WTC11 (cell line): ENCODE measurements at regions not wholly inside any gene's neighbourhood (a gene's known extent, or its start where the extent isn't known, plus 50 kb on each side); places are given as distances from the start of the nearest gene placed in this dataset.

Experiments used
- ATAC-seq: fragments of 200-7000 bp; cut with Tn5 transposase; 2 replicates; pipeline ENCODE4 v1.10.0; 2021; ENCODE audit warnings: mild to moderate bottlenecking, moderate library complexity
- CTCF ChIA-PET: fragments of 300-600 bp; sonication (Branson Sonifier 250); formaldehyde crosslinking; loops from one replicate; lab custom pipeline; 2021; ENCODE audit warnings: antibody characterized with exemption; lab: Charles Lee
- POLR2A ChIA-PET: fragments of 350-600 bp; sonication (Branson Sonifier 250); formaldehyde crosslinking; loops from one replicate; lab custom pipeline; 2021; ENCODE audit warnings: antibody characterized with exemption; lab: Charles Lee
- DNase-seq: peaks from one replicate; pipeline ENCODE4 v3.0.0; 2021; ENCODE audit warnings: low spot score
- H3K27ac Mint-ChIP-seq: 2 replicates; pipeline ENCODE4 v1.8.0; 2021; ENCODE audit warnings: mixed read lengths
- H3K27me3 Mint-ChIP-seq: 2 replicates; pipeline ENCODE4 v1.8.0; 2021; ENCODE audit warnings: low read depth, mild to moderate bottlenecking, moderate library complexity, mixed read lengths
- H3K36me3 Mint-ChIP-seq: 2 replicates; pipeline ENCODE4 v1.8.0; 2021; ENCODE audit warnings: mixed read lengths
- H3K4me1 Mint-ChIP-seq: 2 replicates; pipeline ENCODE4 v1.8.0; 2022; ENCODE audit warnings: mixed read lengths
- H3K4me3 Mint-ChIP-seq: 2 replicates; pipeline ENCODE4 v1.8.0; 2021; ENCODE audit warnings: mild to moderate bottlenecking, moderate library complexity, mixed read lengths
- H3K9me3 Mint-ChIP-seq: 2 replicates; pipeline ENCODE4 v1.8.0; 2021; ENCODE audit warnings: mixed read lengths
- GRHL2 ChIP-seq: fragments of 250-450 bp; sonication (Bioruptor Pico); IDR thresholded peaks from 2 replicates; pipeline ENCODE4 v1.8.0; 2022; ENCODE audit warnings: mild to moderate bottlenecking, moderate library complexity; ENCODE audit not compliant: insufficient replicate concordance, severe bottlenecking
- IRF2 ChIP-seq: sonication (generic); formaldehyde crosslinking; IDR thresholded peaks from 2 replicates; pipeline ENCODE4 v1.8.0; 2022; ENCODE audit warnings: low read depth, missing genetic modification reagents, borderline replicate concordance
- KAT7 ChIP-seq: sonication (generic); formaldehyde crosslinking; IDR thresholded peaks from 2 replicates; pipeline ENCODE4 v1.8.1; 2023; ENCODE audit warnings: missing genetic modification reagents, mild to moderate bottlenecking, borderline replicate concordance
- RELA ChIP-seq: sonication (generic); formaldehyde crosslinking; IDR thresholded peaks from 2 replicates; pipeline ENCODE4 v1.8.1; 2022; ENCODE audit warnings: missing genetic modification reagents, mild to moderate bottlenecking, borderline replicate concordance
- TF ChIP-seq, protein P1 (sequence below): sonication (generic); formaldehyde crosslinking; IDR thresholded peaks from 2 replicates; pipeline ENCODE4 v1.8.1; 2023; ENCODE audit warnings: mild to moderate bottlenecking, missing genetic modification reagents, borderline replicate concordance
- TF ChIP-seq, protein P2 (sequence below): sonication (generic); formaldehyde crosslinking; IDR thresholded peaks from 2 replicates; pipeline ENCODE4 v1.8.0; 2023; ENCODE audit warnings: mild to moderate bottlenecking, missing genetic modification reagents
- TF ChIP-seq, protein P3 (sequence below): sonication (generic); formaldehyde crosslinking; conservative IDR thresholded peaks from 2 replicates; pipeline ENCODE4 v1.8.1; 2023; ENCODE audit warnings: mild to moderate bottlenecking, low read depth, missing genetic modification reagents, moderate library complexity
- TF ChIP-seq, protein P4 (sequence below): sonication (generic); formaldehyde crosslinking; IDR thresholded peaks from 2 replicates; pipeline ENCODE4 v1.8.0; 2022; ENCODE audit warnings: mild to moderate bottlenecking, missing genetic modification reagents
- TF ChIP-seq, protein P5 (sequence below): sonication (generic); formaldehyde crosslinking; IDR thresholded peaks from 2 replicates; pipeline ENCODE4 v1.8.1; 2022; ENCODE audit warnings: missing genetic modification reagents, borderline replicate concordance
- TF ChIP-seq, protein P6 (sequence below): fragments of 250-450 bp; sonication (Bioruptor Pico); IDR thresholded peaks from 2 replicates; pipeline ENCODE4 v1.9.0; 2021; ENCODE audit warnings: moderate library complexity, mild to moderate bottlenecking, inconsistent platforms, borderline replicate concordance
- TF ChIP-seq, protein P7 (sequence below): sonication (generic); formaldehyde crosslinking; IDR thresholded peaks from 2 replicates; pipeline ENCODE4 v1.8.1; 2023; ENCODE audit warnings: mild to moderate bottlenecking, missing genetic modification reagents
- TF ChIP-seq, protein P8 (sequence below): sonication (generic); formaldehyde crosslinking; IDR thresholded peaks from 2 replicates; pipeline ENCODE4 v1.8.1; 2022; ENCODE audit warnings: mild to moderate bottlenecking, missing genetic modification reagents, moderate library complexity, borderline replicate concordance

DNA sequence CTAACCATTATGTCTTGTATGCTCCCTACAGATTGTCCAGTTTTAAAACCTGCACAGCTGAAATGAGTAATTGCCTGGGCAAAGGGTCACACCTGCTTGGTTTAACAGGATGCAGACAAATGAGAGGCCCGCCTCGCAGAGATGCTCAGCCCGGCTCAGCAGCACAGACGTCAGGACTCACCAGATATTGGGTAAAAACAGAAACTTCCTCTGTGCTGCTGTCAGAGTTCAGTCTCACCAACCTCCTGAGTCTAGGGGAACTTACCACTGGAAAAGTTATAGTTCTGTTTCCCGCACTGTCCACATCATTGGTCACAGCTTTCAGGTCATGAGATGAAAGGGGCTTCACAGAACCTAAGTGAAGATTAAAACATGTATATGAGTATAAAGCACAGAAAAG lies 152.5 kb downstream of the ESM1 start (continued):
- TF ChIP-seq, protein P1, sequence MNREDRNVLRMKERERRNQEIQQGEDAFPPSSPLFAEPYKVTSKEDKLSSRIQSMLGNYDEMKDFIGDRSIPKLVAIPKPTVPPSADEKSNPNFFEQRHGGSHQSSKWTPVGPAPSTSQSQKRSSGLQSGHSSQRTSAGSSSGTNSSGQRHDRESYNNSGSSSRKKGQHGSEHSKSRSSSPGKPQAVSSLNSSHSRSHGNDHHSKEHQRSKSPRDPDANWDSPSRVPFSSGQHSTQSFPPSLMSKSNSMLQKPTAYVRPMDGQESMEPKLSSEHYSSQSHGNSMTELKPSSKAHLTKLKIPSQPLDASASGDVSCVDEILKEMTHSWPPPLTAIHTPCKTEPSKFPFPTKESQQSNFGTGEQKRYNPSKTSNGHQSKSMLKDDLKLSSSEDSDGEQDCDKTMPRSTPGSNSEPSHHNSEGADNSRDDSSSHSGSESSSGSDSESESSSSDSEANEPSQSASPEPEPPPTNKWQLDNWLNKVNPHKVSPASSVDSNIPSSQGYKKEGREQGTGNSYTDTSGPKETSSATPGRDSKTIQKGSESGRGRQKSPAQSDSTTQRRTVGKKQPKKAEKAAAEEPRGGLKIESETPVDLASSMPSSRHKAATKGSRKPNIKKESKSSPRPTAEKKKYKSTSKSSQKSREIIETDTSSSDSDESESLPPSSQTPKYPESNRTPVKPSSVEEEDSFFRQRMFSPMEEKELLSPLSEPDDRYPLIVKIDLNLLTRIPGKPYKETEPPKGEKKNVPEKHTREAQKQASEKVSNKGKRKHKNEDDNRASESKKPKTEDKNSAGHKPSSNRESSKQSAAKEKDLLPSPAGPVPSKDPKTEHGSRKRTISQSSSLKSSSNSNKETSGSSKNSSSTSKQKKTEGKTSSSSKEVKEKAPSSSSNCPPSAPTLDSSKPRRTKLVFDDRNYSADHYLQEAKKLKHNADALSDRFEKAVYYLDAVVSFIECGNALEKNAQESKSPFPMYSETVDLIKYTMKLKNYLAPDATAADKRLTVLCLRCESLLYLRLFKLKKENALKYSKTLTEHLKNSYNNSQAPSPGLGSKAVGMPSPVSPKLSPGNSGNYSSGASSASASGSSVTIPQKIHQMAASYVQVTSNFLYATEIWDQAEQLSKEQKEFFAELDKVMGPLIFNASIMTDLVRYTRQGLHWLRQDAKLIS, result no peak

DNA sequence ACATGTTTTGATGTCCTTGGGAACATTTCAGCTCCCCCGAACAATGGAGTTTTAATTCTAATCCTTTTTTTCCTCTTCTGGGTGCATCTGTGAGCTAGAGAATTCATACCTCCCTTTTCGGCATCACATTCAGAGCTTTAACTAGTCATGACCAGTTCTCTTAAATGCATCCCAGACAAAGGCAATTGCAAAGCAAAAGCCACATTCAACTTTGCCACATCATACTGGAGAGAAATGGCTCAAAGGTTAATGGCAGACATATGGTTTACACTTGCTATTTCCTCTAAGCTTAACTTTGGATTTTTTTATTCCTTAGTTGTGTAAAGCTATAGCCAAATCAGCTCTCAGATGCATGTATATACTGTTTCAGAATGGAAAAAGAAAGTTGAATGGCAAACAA lies 153.3 kb downstream of the ESM1 start:
- Mint-ChIP-seq H3K4me3 (no peak overlapping the region), H3K4me1 (no peaks in the 10 kb centered on the region), H3K27ac (no peak overlapping the region), H3K27me3 (no peaks in the 10 kb centered on the region), H3K36me3 (no peaks in the 10 kb centered on the region), H3K9me3 (peaks cover 3% of the 10 kb centered on the region; the same call in 1 of the 2 replicates)
- ATAC-seq (no peak), DNase-seq (no peak)
- TF ChIP-seq, protein P2, sequence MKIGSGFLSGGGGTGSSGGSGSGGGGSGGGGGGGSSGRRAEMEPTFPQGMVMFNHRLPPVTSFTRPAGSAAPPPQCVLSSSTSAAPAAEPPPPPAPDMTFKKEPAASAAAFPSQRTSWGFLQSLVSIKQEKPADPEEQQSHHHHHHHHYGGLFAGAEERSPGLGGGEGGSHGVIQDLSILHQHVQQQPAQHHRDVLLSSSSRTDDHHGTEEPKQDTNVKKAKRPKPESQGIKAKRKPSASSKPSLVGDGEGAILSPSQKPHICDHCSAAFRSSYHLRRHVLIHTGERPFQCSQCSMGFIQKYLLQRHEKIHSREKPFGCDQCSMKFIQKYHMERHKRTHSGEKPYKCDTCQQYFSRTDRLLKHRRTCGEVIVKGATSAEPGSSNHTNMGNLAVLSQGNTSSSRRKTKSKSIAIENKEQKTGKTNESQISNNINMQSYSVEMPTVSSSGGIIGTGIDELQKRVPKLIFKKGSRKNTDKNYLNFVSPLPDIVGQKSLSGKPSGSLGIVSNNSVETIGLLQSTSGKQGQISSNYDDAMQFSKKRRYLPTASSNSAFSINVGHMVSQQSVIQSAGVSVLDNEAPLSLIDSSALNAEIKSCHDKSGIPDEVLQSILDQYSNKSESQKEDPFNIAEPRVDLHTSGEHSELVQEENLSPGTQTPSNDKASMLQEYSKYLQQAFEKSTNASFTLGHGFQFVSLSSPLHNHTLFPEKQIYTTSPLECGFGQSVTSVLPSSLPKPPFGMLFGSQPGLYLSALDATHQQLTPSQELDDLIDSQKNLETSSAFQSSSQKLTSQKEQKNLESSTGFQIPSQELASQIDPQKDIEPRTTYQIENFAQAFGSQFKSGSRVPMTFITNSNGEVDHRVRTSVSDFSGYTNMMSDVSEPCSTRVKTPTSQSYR (CRISPR knock-in tag), result no peak
- TF ChIP-seq, protein P3, sequence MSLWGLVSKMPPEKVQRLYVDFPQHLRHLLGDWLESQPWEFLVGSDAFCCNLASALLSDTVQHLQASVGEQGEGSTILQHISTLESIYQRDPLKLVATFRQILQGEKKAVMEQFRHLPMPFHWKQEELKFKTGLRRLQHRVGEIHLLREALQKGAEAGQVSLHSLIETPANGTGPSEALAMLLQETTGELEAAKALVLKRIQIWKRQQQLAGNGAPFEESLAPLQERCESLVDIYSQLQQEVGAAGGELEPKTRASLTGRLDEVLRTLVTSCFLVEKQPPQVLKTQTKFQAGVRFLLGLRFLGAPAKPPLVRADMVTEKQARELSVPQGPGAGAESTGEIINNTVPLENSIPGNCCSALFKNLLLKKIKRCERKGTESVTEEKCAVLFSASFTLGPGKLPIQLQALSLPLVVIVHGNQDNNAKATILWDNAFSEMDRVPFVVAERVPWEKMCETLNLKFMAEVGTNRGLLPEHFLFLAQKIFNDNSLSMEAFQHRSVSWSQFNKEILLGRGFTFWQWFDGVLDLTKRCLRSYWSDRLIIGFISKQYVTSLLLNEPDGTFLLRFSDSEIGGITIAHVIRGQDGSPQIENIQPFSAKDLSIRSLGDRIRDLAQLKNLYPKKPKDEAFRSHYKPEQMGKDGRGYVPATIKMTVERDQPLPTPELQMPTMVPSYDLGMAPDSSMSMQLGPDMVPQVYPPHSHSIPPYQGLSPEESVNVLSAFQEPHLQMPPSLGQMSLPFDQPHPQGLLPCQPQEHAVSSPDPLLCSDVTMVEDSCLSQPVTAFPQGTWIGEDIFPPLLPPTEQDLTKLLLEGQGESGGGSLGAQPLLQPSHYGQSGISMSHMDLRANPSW (CRISPR knock-in tag), result no peak
- TF ChIP-seq KAT7 (CRISPR knock-in tag) (no peak), GRHL2 (no peak), IRF2 (CRISPR knock-in tag) (no peak), RELA (CRISPR knock-in tag) (no peak)
- TF ChIP-seq, protein P4, sequence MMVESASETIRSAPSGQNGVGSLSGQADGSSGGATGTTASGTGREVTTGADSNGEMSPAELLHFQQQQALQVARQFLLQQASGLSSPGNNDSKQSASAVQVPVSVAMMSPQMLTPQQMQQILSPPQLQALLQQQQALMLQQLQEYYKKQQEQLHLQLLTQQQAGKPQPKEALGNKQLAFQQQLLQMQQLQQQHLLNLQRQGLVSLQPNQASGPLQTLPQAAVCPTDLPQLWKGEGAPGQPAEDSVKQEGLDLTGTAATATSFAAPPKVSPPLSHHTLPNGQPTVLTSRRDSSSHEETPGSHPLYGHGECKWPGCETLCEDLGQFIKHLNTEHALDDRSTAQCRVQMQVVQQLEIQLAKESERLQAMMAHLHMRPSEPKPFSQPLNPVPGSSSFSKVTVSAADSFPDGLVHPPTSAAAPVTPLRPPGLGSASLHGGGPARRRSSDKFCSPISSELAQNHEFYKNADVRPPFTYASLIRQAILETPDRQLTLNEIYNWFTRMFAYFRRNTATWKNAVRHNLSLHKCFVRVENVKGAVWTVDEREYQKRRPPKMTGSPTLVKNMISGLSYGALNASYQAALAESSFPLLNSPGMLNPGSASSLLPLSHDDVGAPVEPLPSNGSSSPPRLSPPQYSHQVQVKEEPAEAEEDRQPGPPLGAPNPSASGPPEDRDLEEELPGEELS, result no peak
- TF ChIP-seq, protein P5, sequence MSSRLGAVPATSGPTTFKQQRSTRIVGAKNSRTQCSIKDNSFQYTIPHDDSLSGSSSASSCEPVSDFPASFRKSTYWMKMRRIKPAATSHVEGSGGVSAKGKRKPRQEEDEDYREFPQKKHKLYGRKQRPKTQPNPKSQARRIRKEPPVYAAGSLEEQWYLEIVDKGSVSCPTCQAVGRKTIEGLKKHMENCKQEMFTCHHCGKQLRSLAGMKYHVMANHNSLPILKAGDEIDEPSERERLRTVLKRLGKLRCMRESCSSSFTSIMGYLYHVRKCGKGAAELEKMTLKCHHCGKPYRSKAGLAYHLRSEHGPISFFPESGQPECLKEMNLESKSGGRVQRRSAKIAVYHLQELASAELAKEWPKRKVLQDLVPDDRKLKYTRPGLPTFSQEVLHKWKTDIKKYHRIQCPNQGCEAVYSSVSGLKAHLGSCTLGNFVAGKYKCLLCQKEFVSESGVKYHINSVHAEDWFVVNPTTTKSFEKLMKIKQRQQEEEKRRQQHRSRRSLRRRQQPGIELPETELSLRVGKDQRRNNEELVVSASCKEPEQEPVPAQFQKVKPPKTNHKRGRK (CRISPR knock-in tag), result no peak
- TF ChIP-seq, protein P6, sequence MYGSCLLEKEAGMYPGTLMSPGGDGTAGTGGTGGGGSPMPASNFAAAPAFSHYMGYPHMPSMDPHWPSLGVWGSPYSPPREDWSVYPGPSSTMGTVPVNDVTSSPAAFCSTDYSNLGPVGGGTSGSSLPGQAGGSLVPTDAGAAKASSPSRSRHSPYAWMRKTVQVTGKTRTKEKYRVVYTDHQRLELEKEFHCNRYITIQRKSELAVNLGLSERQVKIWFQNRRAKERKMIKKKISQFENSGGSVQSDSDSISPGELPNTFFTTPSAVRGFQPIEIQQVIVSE (CRISPR knock-in tag), result no peak
- TF ChIP-seq, protein P7, sequence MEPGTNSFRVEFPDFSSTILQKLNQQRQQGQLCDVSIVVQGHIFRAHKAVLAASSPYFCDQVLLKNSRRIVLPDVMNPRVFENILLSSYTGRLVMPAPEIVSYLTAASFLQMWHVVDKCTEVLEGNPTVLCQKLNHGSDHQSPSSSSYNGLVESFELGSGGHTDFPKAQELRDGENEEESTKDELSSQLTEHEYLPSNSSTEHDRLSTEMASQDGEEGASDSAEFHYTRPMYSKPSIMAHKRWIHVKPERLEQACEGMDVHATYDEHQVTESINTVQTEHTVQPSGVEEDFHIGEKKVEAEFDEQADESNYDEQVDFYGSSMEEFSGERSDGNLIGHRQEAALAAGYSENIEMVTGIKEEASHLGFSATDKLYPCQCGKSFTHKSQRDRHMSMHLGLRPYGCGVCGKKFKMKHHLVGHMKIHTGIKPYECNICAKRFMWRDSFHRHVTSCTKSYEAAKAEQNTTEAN (CRISPR knock-in tag), result no peak
- TF ChIP-seq, protein P8, sequence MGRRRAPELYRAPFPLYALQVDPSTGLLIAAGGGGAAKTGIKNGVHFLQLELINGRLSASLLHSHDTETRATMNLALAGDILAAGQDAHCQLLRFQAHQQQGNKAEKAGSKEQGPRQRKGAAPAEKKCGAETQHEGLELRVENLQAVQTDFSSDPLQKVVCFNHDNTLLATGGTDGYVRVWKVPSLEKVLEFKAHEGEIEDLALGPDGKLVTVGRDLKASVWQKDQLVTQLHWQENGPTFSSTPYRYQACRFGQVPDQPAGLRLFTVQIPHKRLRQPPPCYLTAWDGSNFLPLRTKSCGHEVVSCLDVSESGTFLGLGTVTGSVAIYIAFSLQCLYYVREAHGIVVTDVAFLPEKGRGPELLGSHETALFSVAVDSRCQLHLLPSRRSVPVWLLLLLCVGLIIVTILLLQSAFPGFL (CRISPR knock-in tag), result no peak
- CTCF ChIA-PET, result interaction anchor here (1.1 kb wide), 1 partner anchor 315 kb away, joined by 3 read pairs; no protein-coding TSS in a partner anchor
- POLR2A ChIA-PET, result no interaction called here
